HG02970 (cell line): ENCODE measurements at regions not wholly inside any gene's neighbourhood (a gene's known extent, or its start where the extent isn't known, plus 50 kb on each side); places are given as distances from the start of the nearest gene placed in this dataset.

Experiments
- ATAC-seq: cut with Tn5 transposase; IDR thresholded peaks from one replicate; pipeline ENCODE4 v1.9.1; 2021; ENCODE audit warnings: mild to moderate bottlenecking, moderate library complexity, moderate number of reproducible peaks; ENCODE audit not compliant: unreplicated experiment, low FRiP score

GRCh38 chr20:52422574-52423336, 231.2 kb upstream of the ZFP64 start:
- ATAC-seq: no peak

- ATAC-seq: no peak
These were observed 229.2 kb upstream of the ZFP64 start for GRCh38 chr20:52420805-52421204.

- no peak for ATAC-seq
These were observed 227.6 kb upstream of the ZFP64 start for GRCh38 chr20:52419205-52419604.

GRCh38 chr20:52416953-52417352, 225.4 kb upstream of the ZFP64 start:
- ATAC-seq: no peak

DNA sequence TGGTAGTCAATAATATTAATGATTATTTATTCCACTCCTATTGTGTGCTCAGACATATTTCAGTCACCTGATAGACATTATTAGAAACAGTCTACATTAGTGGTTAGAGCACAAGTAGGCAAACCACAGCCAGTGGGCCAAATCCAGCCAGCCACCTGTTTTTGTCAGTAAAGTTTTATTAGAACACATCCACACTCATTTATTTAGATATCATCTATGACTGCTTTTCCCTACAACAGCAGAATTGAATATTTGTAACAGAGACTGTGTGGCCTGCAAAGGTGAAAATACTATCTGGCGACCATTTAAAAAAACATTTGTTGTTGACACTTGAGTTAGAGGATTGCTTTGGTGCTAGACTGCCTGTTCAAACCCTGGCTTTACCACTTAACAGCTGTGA, 220.0 kb upstream of the ZFP64 start:
- ATAC-seq: no peak

DNA sequence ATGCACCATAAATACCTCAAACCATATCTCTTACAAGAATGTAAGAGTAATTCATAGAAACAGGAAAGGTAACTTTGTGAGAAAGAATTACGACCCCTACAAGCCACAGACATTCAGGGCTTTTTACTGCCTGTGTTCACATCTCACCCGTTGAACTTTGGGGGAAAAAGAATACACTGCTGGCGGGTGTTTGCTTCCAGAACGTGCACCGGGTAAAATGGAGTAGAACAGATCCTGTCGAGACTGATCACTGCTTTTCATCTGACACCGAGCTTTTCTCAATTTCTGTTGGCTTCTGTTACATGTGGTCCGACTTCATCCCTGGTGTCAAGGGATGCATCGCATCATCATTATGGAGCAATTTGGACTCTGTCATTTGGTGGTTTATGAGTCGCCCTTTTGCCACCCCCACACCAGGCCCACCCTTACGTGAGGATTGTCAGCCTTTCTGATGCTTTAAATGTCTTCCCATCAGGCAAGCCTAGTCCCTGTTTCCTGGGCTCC, 219.2 kb upstream of the ZFP64 start:
- ATAC-seq: no peak

GRCh38 chr20:52410182-52410647, 218.6 kb upstream of the ZFP64 start:
- no peak for ATAC-seq

DNA sequence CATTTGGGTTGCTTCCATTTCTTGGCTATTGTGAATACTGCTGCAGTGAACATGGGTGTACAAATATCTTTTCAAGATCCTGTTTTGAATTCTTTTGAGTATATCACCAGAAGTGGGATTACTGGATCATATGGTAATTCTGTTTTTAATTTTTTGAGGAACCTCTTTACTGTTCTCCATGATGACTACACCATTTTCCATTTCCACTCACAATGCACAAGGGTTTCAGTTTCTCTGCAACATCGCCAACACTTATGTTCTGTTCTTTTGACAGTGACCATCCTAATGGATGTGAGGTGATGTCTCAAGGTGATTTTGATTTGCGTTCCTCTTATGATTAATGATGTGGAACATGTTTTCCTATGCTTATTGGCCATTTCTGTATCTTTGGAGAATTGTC, 214.4 kb upstream of the ZFP64 start:
- ATAC-seq: no peak

DNA sequence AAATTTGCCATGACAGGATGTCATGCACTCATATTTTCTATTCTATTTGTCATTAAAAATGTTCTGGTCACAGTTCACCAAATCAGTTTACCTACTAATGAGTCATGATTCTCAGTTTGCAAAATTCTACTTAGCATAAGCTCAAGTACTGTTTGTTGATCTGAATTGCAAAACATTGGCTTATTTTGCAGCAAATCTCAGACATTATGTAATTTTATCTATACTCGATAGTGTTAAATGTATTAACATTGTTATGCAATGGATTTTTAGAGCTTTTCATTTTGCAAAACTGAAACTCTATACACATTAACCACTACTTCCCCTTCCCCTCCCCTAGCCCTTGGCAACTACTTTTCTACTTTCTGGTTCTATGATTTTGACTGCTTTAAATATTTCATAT, 213.8 kb upstream of the ZFP64 start:
- ATAC-seq: peak; percentile 51

GRCh38 chr20:52404671-52405070, 213.1 kb upstream of the ZFP64 start:
- ATAC-seq: no peak

GRCh38 chr20:52402950-52403349, 211.4 kb upstream of the ZFP64 start:
- no peak for ATAC-seq

GRCh38 chr20:52402514-52402913, 210.9 kb upstream of the ZFP64 start:
- no peak for ATAC-seq

GRCh38 chr20:52401431-52401830, 209.9 kb upstream of the ZFP64 start:
- ATAC-seq: no peak

DNA sequence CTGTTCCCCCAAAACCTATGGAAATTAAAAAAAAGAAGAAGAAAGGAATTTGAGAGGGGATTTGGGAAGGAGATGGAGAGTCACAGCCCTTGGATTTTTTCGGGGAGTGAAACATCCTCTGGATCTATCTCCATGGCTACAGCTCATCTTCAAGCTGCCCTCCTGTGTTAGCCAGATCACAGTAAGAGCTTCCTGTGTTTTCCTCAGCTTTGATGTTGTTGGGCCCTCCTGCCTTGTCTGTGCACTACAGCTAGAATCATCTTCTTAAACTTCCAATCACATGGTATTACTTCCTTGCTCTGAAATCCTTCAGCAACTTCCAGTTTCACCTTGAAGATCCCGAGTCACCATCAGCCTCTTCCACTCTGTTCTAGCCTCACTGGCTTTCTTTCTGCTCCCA, 207.8 kb upstream of the ZFP64 start:
- no peak for ATAC-seq

DNA sequence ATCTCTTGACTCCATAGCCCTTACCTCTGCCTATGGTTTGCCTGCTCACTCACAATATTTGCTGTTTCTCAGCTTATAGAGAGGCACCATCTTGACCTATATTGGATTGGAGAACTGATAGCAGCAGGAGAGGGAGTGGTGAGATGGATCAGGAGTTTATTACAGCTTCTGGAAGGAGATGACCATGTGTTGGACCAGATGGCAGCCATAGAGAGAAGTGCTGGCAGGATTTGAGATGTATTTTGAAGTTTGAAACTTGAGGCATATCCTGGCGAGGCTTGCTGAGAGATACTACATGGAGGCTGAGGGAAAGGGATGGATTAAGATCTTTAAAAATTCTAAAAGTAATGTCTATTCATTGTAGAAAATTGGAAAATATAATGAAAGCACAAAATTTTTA, 198.0 kb upstream of the ZFP64 start:
- no peak for ATAC-seq

DNA sequence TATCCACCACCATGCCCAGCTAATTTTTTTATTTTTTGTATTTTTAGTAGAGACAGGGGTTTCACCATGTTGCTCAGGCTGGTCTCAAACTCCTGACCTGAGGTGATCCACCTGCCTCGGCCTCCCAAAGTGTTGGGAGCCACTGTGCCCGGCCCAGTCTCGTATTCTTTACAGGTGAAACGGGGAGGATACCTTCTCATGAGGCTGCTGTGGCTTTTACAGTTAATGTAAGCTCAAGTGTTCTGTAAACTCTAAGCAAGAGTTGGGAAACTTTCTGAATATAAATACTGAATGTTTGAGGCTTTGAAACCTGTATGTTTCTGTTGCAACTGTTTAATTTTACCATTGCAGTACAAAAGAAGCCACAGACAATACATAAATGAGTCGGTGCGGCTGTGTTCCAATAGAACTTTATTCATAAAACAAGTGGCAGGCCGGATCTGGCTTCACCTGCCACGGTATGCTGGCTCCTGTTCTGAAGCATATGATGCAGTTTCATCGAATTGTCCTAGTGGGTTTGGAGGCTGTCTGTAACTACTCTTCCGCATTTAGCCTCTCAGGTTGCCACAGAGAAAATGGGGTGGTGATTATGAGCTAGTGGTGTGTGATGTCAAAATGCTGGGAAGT, 192.5 kb upstream of the ZFP64 start:
- no peak for ATAC-seq

DNA sequence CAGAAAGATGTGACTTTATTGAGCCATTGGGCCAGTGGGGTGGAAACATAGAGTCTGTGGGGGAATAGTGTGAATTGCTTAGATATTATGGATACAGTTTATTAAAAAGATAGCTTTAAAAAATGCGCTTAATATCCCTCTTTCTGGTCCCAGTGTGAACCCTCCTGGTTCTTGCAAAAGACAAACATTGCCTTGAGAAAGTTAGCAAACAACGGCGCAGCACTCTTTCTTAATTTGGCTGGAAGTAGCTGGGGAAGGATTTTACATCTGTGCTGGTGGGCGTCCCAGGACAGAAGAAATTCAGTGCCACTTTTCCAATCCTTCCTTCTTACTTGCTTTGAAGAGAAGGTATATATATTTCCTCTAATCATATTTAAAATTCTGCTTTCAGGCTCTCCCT, 191.4 kb upstream of the ZFP64 start:
- ATAC-seq: no peak

DNA sequence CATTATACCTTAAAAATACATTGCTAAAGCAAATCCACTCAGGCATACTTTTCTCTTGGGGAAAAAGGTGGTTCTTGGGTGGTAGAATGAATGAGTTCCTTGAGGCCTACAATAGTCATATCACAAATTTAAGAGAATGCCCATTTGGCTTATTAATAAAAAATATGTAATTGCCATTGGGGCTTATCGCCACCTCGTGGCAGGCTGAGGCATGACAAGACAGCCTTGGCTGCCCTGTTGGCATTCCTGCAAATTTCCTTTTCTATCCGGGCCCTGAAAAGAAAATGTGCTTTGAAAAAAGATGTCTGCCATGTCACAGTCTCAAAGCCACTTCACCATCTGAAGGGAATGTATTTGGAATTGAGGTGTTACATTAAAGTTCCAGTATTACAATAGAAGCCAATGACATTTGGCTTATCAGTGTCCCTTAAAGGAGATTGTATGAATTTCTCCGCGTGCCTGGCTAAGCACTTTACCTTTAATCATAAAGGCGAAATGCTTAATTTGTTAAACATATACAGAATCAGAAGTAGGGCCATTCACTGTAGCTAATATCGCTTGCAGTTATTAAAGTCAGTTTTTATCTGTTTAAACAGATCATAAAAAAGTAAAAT, 188.3 kb upstream of the ZFP64 start:
- no peak for ATAC-seq

GRCh38 chr20:52372169-52372568, 180.6 kb upstream of the ZFP64 start:
- ATAC-seq: no peak

DNA sequence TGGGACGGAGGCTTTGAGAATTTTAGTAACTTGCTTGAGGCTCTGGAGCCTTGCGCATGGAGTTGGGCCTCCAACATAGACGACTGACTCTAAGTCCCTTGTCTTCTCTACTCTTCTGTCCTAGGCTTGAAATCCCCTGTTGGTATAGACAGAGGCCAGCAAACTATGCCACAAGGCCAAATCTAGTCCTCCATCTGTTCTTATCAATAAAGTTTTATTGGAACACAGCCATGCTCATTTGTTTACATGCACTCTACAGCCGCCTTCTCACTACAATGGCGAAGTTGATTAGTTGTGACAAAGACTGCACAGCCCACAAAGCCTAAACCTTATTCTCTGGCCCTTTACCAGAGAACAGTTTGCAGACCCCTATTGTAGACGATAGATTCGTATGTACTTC, 174.1 kb upstream of the ZFP64 start:
- no peak for ATAC-seq

DNA sequence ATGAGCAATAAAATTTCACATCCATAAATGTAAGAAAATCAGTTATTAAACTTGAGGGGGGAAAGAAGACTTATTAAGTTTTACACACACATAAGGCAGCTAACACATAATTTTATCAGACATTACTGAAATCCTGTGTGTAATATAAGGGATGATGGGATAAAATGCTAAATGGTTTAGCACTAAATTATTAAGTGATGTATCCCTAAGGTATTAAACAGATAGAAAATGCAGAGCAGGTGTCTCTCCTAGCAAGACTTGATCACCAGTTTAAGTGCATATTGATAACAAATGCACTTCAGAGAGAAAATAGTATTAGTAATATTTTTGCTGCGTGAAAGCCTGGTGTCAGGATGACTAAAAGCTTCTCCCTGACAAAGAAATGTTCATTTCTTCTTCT, 172.8 kb upstream of the ZFP64 start:
- no peak for ATAC-seq

DNA sequence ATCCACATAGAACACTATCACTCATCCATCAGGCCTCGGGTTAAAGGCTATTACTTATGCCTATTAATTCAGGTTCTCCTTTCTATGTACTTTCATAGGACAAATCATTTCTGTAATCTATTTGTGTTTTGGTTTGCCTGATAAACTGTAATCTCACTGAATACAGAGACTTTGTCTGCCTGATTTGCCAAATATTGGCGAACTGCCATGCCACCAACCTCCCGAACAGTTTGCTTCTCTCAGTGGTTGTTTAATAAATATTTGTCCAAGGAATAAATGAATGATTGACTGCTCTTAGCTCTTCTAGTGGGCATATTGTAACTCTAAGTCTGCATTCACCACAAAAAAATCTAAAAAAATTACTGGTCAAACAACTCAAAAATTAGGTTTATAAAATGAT, 170.1 kb upstream of the ZFP64 start:
- no peak for ATAC-seq
